ENCODE measurements at regions not wholly inside any gene's neighbourhood (a gene's known extent, or its start where the extent isn't known, plus 50 kb on each side); places are given as distances from the start of the nearest gene placed in this dataset.

- H3F3A ChIP-seq (replicated peaks; ENCODE audit: insufficient read depth) = peaks cover 9% of the 10 kb centered on the region
- POLR2A ChIA-PET = no interaction called here
- H3K4me1 ChIP-seq (ENCODE audit: control insufficient read depth in 1 of 2, insufficient read depth in 2 of 2, low read depth in 1 of 2, low read length in 1 of 2) = peaks cover 0 to 10% of the 10 kb centered on the region in 2 experiments; a peak in 2 of 4 replicates
- no peak overlapping the region for H2AFZ ChIP-seq (ENCODE audit: low read depth)
- TF ChIP-seq IRF3 (IDR thresholded peaks at IDR 0.05; ENCODE audit: low read depth, low read length) (no peak), POLR2AphosphoS5 (IDR thresholded peaks at IDR 0.05; ENCODE audit: low read depth, low read length) (no peak), GABPA (IDR thresholded peaks at IDR 0.05; ENCODE audit: low read depth) (no peak), RXRA (IDR thresholded peaks at IDR 0.05; ENCODE audit: borderline replicate concordance, low read depth) (no peak), TAF1 (IDR thresholded peaks at IDR 0.05; ENCODE audit: borderline replicate concordance, low read depth, low read length) (no peak), RFX5 (IDR thresholded peaks at IDR 0.05; ENCODE audit: low read length) (no peak), RAD21 (IDR thresholded peaks at IDR 0.05; ENCODE audit: low read length) (no peak), ZBTB33 (IDR thresholded peaks at IDR 0.05; ENCODE audit: borderline replicate concordance, low read depth) (no peak)
- H3K4me3 ChIP-seq (ENCODE audit: low read depth in 2 of 2, low read length in 1 of 2) = no peak overlapping the region
- no peaks in the 10 kb centered on the region for H3K36me3 ChIP-seq (replicated peaks in 1 of 2; ENCODE audit: control insufficient read depth in 1 of 2, insufficient read depth in 2 of 2, low read length in 1 of 2)
- H3K9ac ChIP-seq = no peak overlapping the region
- H3K27ac ChIP-seq (ENCODE audit: low read depth in 2 of 2, low read length in 1 of 2) = no peak overlapping the region
- no peaks in the 10 kb centered on the region for H4K20me1 ChIP-seq (ENCODE audit: insufficient read depth)
- H3K9me2 ChIP-seq = no peaks in the 10 kb centered on the region
- no peaks in the 10 kb centered on the region for H3K9me3 ChIP-seq
- H3K79me2 ChIP-seq (ENCODE audit: insufficient read depth) = no peaks in the 10 kb centered on the region
- H3K27me3 ChIP-seq (ENCODE audit: insufficient read depth) = no peaks in the 10 kb centered on the region
- H3K4me2 ChIP-seq = no peak overlapping the region
- DNase-seq = no peak
- 84% methylated on average over 5 of the region's 5 CpGs for WGBS (ENCODE audit: low lambda C conversion rate)
- CTCF ChIA-PET = no interaction called here
Measured at GRCh38 chr11:121775276-121775675, 322.5 kb upstream of the SORL1-AS1 start.

- POLR2A ChIA-PET = no interaction called here
- Histone ChIP-seq H3K27me3 (ENCODE audit: insufficient read depth) (no peaks in the 10 kb centered on the region), H2AFZ (ENCODE audit: low read depth) (no peak overlapping the region), H4K20me1 (ENCODE audit: insufficient read depth) (no peaks in the 10 kb centered on the region), H3F3A (replicated peaks; ENCODE audit: insufficient read depth) (peaks cover 9% of the 10 kb centered on the region), H3K27ac (ENCODE audit: low read depth in 2 of 2, low read length in 1 of 2) (no peak overlapping the region), H3K9ac (no peak overlapping the region), H3K4me3 (ENCODE audit: low read depth in 2 of 2, low read length in 1 of 2) (no peak overlapping the region), H3K4me2 (no peak overlapping the region), H3K9me3 (no peaks in the 10 kb centered on the region), H3K4me1 (ENCODE audit: control insufficient read depth in 1 of 2, insufficient read depth in 2 of 2, low read depth in 1 of 2, low read length in 1 of 2) (peaks cover 0 to 10% of the 10 kb centered on the region in 2 experiments; a peak in 2 of 4 replicates), H3K9me2 (no peaks in the 10 kb centered on the region), H3K36me3 (replicated peaks in 1 of 2; ENCODE audit: control insufficient read depth in 1 of 2, insufficient read depth in 2 of 2, low read length in 1 of 2) (no peaks in the 10 kb centered on the region), H3K79me2 (ENCODE audit: insufficient read depth) (no peaks in the 10 kb centered on the region)
- TF ChIP-seq TAF1 (IDR thresholded peaks at IDR 0.05; ENCODE audit: borderline replicate concordance, low read depth, low read length) (no peak), USF1 (IDR thresholded peaks at IDR 0.05; ENCODE audit: borderline replicate concordance, low read depth) (no peak), SIN3A (IDR thresholded peaks at IDR 0.05; ENCODE audit: borderline replicate concordance, low read depth, low read length) (no peak), EZH2phosphoT487 (IDR thresholded peaks at IDR 0.05; ENCODE audit: borderline replicate concordance, low read depth) (no peak), MXI1 (IDR thresholded peaks at IDR 0.05; ENCODE audit: low read depth, low read length) (no peak), RCOR1 (IDR thresholded peaks at IDR 0.05; ENCODE audit: low read length) (no peak)
- 98% methylated on average over 2 of the region's 2 CpGs for WGBS (ENCODE audit: low lambda C conversion rate)
- CTCF ChIA-PET = interaction anchor here (1.0 to 1.1 kb wide), 2 partner anchors 13 to 118 kb away, joined by 3 to 5 read pairs; no protein-coding TSS in a partner anchor
- no peak for DNase-seq
Measured at GRCh38 chr11:121773076-121773475, 320.3 kb upstream of the SORL1-AS1 start.
